GM03348 (cell line): ENCODE measurements at regions not wholly inside any gene's neighbourhood (a gene's known extent, or its start where the extent isn't known, plus 50 kb on each side); places are given as distances from the start of the nearest gene placed in this dataset.

Experiments
- DNase-seq: peaks from one replicate; pipeline ENCODE4 v3.0.0; 2012; ENCODE audit warnings: low spot score

DNA sequence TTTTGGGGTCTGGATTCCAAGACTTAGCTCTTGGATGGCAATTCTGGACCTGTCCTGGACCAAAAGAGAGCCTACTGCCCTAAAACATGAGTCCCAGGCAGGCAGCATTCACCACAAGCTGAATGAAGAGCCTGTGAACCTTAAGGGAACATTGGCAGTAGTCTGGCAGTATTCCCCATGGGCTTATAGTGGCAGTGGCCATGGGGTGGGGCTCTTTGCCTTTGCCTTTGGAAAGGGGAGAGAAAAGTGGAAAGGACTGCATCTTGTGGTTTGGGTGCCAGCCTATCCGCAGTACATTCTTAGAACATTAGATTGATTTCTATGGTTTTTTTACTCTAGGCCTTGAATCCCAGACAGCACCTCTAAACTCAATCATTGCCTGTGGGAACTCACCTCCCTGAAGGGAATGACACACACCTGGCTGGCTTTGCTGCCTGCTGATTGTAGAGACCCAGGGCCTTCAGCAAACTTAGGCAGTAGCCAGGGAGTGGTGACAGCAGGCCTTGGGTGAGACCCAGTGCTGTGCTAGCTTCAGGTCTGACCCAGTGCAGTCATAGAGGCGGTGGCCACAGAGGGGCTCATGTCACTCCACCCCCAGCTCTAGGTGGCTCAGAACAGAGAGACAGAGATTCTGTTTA is 216.3 kb downstream of the CETN3 start:
- no peak for DNase-seq

DNA sequence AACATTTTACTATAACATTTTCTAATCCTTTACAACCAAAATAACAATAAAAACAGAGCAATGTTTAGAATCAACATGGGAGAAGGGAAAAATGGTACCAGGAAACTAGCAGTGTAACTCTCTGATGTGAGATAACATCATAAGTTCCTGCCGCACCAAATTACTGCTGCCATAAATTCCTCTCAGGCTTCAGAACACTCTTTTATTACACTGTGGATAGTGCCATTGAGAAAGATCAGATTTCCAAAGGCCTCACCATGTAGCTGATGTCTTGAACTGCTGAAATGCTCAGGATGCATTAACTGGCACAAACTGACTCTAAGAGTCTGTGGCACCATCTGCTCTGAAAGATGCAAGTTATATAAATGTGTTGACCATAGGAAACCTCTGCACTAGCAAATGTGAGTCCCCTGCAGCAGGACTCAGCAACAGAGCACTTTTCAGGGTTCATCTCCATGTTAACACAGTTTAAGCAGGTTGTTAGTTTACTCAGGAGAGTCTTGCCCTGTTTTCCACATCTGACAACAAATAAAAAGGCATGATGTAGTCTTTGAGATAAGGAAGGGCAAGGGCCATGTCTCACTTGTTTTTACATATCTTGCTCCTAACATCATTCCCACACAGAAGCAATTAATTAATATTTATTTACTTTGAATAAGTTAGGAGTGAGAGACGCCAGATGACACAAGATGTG is 218.1 kb downstream of the CETN3 start:
- no peak for DNase-seq

DNA sequence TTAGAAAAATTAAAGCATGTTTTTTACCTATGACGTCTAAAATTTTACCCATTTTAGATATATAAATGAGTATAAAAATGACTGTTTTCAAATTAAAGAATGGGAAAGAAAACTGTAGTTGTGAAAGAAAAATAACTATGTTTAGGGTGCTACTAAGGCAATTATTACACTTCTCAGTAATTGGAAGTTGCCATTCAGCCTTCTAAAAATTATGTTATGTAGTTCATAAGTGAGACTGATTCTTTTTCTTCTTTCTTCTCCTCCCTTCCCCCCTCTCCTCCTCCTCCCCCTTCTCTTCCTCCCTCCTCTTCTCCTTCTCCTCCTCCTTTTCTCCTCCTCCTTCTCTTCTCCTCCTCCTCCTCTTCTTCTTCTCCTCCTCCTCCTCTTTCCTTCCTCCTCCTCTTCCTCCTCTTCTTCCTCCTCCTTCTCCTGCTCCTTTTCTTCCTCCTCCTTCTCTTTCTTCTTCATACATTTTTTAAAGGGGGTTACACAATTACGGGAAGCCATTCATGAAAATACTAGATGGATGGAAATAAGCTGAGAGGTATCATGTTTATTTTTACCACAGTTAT is 223.6 kb downstream of the CETN3 start:
- DNase-seq = no peak

DNA sequence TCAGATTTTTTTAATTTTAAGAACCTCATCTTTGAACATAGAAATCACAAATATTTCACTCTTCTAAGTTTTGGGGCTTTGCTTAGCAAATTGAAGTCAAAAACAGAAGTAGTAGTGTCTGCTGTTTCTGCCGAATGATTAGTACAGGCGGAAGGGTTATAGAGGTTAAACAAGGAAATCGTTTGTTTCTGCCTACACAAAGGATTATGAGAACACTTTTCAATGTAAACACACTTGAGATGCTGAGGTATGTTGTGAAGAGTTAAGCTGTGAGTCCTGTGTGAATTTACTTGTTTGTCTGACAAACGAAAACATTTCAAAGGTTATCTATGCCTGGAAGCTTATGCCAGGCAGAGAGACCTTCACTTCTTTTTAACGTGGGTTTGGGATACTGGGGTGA is 224.8 kb downstream of the CETN3 start:
- DNase-seq = no peak

DNA sequence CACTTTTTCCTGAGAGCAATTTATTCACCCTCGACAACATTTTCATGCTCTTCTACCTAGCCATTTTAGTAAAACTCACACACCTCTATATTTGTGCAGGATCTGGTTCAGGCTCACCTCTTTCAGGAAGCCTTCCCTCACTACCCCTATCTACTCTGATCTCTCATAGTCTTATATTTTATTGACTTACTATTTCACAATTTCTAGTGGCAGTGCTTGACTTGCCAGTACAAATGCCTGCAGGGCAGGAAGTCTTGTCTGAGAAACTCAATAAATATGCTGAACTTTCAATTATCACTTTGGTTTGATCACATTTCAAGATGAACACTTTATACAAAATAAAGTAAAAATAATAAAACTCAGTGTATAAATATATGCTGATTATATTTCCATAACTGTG is 226.8 kb downstream of the CETN3 start:
- no peak for DNase-seq

DNA sequence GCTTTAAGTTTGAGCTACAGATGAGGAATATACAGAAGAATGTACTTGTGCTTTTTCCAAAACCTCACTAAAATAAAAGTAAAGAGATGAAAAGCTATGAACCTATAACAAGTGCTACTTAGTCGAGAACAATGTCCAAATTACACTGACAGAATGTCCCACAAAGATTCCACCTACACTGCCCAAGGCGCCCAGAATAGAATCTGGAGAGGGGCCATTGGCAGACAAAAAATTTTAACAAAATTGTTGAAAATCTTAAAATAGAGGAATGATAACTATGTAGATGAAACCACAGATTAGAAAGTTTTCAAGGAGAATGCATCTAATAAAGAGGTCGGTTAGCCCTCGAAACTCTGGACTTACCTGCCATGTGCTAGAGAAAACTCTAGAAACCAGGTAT is 235.3 kb downstream of the CETN3 start:
- DNase-seq = no peak

DNA sequence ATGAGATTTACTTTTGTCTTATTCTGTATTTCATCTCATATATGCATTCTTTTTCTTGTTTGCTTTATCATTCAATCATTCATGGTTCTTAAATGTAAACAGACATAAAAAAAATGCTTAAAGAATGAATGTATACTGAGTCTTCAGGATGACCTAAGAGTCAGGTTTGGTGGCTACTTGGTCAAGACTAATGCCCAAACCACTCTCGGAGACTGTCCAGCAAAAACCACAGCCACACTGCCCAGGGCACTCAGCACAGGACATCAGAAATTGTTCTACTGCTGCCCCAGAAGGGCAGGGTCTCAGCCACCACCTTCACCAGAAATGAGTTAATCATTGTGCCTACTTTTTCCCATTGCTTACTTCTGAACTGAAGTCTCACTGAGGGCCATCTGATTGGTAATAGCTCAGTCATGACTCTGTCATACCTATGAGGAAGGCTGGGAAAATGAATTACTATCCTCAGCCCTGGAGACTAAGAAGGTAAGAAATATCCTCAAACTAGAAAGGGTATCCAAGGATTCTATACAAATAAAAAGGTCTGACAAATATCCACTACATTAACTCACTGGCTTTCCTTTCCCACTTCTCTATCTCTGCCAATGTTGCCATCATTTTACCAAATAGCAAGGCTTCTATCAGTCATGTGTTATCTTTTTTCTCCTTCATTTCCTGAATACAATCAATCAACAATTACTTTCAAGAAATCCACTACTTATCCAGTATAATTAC is 236.1 kb downstream of the CETN3 start:
- DNase-seq = no peak

DNA sequence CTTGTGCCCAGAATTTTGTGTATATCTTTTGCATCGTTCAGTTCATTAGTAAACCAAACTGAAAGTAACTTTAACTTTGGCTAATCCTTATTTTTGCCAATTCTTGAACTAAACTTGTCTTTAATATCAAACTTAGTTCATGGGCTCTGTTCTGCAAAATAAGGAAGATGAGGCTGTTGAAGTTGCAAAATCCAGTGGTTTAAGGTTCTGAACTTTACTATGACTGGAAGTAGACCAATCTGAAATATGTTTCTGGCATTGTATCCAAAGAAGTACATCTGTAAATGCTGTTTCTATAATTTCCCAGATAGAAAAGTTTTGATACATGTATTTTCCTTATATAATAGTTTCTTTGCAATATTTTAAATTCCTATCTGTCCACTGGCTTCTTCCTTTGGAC is 238.1 kb downstream of the CETN3 start:
- DNase-seq = no peak

DNA sequence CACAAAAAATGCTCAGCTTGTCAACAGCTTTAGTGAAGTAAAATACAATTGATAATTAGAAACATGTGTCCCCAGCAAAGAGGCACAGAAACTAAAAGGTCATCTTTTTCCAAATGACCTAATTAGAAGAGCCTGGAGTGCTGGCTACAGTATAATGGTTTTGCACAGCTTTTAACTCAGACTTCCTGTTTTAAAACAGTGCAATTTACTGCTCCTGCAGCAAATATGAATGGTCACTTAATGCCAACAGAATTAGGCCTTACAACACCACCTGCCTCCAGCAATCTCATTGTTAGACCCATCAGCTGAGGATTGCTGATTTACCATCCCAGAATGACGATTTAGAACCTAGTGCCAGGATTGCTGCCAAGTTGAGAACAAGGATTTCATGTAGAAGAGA is 239.3 kb downstream of the CETN3 start:
- DNase-seq = no peak

DNA sequence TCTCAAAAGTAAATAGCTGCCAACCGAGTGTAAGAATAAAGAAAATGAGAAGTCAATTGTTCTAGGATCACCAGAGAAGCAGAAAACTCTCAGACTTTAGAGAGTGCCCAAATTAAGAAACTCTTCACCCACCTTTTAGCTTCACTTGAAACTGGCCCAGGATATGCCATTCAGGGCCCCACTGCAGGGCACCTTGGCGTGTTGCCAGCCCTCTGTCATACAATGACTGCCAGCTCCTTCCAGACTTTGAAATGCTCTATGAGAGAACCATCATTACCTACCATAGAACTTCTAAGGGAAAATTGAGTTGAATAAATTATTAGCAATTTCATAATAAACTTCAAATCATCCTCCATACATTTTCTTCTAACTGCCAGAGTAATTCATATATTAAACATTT is 240.5 kb downstream of the CETN3 start:
- DNase-seq = no peak

DNA sequence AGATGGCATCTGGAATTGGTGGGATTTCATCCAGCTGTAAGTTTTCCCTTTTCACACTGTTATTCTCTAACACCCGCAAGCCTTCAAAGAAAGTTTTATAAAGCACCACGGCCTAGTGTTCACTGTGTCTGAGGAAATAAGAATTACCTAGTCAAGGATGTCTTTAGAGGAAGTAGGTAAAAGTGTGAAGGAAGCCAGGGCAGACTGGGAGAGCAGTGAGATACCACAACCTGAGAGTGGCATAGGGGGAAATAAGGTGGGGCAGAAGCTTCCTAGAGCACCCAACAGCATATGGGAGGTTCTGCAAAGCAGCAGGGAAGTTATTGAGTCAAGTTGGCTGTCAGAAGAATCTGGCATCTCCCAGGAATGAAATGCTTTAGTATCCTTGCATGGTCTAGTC is 241.2 kb downstream of the CETN3 start:
- no peak for DNase-seq

DNA sequence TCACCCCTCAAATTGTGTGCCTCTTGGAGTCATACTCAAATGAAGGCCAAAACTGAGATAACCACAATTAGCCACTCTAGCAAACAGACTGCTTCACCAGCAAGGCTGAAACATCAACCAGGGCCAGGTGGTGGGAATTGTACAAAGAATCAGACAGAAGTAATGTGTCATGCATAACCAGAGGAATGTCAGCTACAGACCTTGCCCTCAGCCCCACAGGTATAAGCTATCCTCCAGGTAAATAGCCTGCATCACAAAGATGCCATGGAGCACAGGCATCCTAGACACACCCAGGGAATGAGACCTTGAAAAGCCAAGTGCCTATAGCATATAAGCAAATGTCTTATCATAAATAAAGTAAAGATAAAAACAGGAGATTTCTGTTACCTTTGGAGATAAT is 242.7 kb downstream of the CETN3 start:
- DNase-seq = no peak

DNA sequence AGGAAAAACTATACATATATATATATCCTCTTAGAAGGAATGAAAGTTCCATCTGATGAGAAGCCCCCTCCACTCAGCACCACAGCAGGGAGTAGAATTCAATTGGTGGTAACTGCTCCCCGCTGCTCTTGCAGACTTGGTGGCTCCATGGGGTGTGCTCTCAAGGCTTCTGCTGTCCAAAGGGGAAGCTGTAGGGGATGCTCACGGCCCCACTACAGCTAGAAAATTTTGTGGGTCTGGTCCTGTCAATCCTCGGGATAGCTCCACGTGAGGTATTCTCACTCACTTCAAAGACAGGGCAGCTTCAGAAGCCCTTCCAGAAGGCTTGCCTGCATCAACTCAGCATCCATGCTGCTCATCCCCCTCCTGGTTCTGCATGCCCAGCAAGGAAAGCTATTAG is 247.2 kb downstream of the CETN3 start:
- DNase-seq = no peak

DNA sequence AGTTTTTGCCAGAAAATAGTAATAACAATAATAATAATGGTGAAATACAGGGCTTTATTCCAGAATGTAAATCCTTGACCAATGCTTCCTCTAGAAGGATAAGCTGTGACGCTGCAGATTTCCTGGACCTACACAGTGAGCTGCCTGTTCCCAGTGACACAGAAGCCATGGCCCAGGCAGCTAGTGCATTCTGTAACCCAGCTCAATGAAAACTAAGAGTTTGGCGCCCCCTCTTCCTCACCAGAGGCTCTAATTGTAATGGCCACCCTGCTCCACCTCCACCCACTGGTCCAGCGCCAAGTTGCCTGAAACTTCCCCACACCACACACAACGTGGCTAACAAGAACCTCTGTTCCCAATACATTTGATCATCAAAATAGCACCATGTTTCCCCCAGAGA is 248.1 kb downstream of the CETN3 start:
- DNase-seq = peak; percentile 29

DNA sequence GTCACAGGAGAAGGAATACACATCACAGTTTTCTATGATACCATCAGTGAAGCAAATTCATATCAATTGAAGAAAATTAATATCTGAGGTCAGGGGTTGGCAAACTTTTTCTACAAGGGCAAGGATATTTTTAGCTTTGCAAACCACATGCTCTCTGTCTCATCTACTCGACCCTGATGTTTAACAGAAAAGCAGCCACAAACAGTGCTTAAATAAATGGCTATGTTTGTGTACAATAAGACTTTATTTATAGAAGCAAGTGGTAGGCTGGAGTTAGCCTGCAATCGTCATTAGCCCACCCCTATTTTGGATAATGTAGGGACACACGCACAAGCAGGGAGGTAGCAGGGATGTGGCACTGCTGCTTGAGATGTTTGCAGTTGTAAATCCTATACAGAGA is 251.4 kb downstream of the CETN3 start:
- DNase-seq = no peak

DNA sequence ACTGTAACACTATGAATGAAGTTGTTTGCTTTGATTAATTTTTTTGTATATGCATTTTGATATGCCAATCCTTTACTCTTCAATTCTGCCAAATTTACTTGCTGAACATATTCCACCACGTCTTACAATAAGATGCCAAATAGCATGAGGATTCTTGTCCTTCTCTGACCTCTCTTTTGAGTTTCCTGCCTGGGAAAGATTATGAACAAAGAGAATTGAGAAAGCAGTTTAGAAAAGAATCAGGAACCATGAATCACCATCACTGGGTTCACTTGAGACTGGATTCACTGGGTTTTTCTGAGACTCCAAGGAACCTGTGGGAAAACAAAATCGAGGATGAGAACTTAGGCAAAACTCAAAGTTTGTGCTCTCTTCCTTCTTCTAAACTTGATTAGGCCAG is 256.5 kb downstream of the CETN3 start:
- no peak for DNase-seq

DNA sequence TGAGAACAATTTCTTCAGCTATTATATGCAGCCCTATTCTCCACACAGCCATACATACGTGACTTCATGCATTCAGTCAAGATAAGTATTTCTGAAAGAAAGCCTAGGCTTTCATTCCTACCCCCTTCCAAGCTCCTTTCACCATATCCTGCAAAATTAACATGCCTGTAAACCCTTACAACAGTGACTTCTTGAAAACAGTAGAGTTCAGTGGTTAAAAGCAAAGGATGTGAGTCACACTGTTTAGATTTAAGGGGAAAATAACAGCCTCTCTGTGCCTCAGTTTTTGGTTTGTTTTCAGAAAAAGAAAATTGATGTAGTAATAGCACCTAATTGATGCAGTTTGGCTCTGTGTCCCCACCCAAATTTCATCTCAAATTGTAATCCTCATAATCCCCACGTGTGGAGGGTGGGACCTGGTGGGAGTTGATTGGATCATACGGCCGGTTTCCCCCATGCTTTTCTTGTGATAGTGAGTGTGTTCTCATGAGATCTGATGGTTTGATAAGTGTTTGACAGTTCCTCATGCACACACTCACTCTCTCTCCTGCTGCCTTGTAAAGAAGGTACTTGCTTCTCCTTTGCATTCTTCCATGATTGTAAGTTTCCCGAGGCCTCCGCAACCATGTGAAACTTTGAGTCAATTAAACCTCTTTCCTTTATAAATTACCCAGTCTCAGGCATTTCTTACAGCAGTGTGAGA is 264.8 kb downstream of the CETN3 start:
- no peak for DNase-seq

DNA sequence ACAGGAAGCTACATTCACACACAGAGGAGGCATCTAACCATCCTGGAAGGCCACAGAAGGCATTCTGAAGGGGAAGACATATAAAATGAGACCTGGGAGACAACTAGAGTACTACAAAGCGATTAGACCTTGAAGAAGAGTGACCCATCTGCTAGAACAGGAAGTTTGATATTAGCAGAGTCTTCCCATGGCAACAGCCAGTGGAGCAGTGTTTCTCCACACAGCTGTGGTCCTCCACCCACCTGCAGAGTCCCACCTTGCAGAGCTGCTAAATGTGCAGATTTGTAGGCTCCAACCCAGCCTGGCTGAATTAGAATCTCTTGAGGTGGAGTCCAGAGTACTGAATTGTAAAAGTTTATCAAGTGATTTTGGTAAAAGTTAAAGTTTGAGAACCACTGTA is 267.0 kb downstream of the CETN3 start:
- no peak for DNase-seq

DNA sequence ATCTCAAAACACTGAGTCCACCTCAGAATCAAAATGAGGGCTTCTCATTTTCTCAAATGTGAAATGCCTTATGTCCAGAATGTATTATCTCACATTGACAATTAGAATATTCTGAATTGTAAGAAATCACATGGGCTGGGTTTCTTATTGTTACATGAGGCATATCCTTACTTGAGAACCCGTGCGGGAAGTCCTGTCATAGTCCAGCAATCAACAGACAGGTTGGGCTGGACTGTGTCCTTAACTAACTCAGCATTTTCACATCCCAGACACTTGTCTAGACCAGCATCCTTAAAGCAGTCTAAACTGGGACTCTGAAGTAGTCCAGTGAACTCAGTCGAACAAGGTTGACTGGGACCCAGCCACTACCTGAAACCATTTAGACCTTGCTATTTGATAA is 267.6 kb downstream of the CETN3 start:
- DNase-seq = no peak

DNA sequence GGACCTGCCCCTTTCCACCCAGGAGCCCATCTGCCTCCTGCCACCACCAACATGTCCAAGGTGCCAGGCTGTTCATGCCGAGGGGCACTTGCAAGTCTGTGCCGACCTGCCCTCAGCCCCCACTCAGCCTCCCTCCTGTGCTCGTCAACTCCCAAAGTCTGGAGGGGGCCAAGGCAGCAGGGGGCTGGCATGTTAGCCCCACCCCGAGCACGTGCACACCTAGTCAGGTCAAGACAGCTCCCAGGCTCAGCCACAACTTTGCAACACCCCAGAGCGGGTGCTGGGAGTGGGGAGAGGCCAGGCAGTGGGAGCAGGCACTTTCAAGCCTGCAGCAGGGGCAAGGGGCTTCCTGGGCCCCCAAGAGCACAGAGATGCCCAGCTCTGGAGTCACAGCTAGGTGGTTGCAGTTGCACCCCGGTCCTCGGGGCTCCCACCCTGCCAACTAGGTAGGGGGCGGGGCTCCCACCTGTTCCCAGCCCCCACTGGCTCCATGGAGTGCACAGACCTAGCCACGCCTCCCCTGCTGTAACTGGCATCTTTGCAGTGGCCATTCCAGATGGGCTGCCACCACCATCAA is 272.5 kb downstream of the CETN3 start:
- no peak for DNase-seq

DNA sequence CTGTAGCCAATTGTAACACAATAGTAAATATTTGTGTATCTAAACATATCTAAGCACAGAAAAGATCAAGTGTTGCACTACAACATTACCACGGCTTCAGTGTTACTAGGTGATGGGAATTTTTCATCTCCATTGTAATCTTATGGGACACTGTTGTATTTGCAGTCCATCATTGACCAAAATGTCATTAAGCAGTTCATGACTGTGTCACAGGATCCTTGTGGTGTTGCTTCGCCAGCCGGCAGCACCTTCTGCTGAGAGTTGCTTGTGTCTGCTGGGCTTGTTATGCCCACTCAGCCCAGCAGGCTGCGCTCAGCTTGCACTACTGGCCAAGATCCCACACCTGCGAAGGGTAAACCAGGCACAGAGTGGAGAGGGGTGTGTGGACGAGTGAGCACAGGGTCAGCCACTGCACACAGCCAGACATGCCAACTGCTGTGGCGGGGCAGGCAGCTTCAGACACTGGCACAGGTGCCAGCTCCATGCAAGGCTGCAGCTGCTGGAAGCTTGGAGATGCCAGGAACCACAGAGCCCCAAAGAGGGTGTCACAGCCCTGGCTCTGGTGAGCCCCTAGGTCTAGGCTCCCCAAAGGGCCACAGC is 273.7 kb downstream of the CETN3 start:
- no peak for DNase-seq

DNA sequence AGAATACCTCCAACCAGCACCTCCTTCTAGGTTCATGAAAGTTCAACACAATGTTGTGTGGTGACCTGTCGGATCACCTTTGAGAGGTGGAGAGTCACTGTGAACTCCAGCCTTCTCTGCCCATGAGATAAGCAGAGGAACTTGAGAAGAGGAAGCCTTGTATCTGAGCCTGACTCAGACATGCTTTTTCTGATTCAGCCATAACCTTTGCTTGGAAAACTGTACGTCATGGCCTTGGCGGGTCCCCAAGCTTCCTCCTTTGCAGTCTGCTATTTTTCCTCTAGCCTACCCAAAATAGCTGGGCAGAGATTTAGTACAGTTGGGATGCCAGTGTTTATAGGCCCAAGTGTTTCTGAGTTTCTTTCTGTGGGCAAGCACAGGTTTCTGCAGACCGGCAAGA is 274.7 kb downstream of the CETN3 start:
- no peak for DNase-seq
